Thoracic aorta (tissue), 2 donors: ENCODE measurements at regions not wholly inside any gene's neighbourhood (a gene's known extent, or its start where the extent isn't known, plus 50 kb on each side); places are given as distances from the start of the nearest gene placed in this dataset.

Source experiments
- ATAC-seq: fragments of 150-250 bp; one replicate; pipeline ENCODE4 v1.8.0; 2017; ENCODE audit warnings: low read depth; ENCODE audit not compliant: insufficient number of reproducible peaks, low FRiP score
- DNase-seq: peaks from one replicate; pipeline ENCODE4 v3.0.0-alpha.2; 2020; ENCODE audit warnings: low spot score
- H3K27ac ChIP-seq, 2 donors: fragments of 200-600 bp; sonication (generic); 1 replicate in 1 of 2; 2 replicates in 1 of 2; pipeline ENCODE4 v1.5.1; 2016; ENCODE audit warnings: mild to moderate bottlenecking in 2 of 2, moderate library complexity in 2 of 2
- H3K27me3 ChIP-seq: fragments of 200-600 bp; sonication (generic); replicated peaks from 2 replicates; pipeline ENCODE4 v1.6.0; 2016; ENCODE audit warnings: mild to moderate bottlenecking; ENCODE audit not compliant: insufficient read depth
- H3K36me3 ChIP-seq: fragments of 200-600 bp; sonication (generic); one replicate; pipeline ENCODE4 v1.5.1; 2016
- H3K4me1 ChIP-seq, 2 donors: fragments of 200-600 bp; sonication (generic); 1 replicate in 1 of 2; 2 replicates in 1 of 2; pipeline versions ENCODE4 v1.5.1 to v1.6.0; 2016; ENCODE audit warnings: low read depth in 2 of 2, mild to moderate bottlenecking in 1 of 2; ENCODE audit not compliant: control insufficient read depth in 1 of 2
- H3K4me3 ChIP-seq: fragments of 200-600 bp; sonication (generic); 2 replicates; pipeline ENCODE4 v1.5.1; 2016; ENCODE audit warnings: mild to moderate bottlenecking
- H3K9me3 ChIP-seq: fragments of 200-600 bp; sonication (generic); 2 replicates; pipeline ENCODE4 v1.5.1; 2016
- TF ChIP-seq, protein P1 (sequence below): fragments of 200-600 bp; sonication (generic); IDR thresholded peaks from one replicate; pipeline ENCODE4 v1.5.1; 2019; ENCODE audit warnings: antibody characterized with exemption

GRCh38 chr2:41905597-41906337 lies 142.1 kb upstream of the PKDCC start:
- ATAC-seq: no peak
- Histone ChIP-seq H3K4me1 (peaks cover 12 to 27% of the 10 kb centered on the region in 2 donors), H3K27me3 (no peaks in the 10 kb centered on the region), H3K36me3 (no peaks in the 10 kb centered on the region), H3K9me3 (no peaks in the 10 kb centered on the region), H3K27ac (no peak overlapping the region), H3K4me3 (no peak overlapping the region)
- DNase-seq: no peak
- TF ChIP-seq, protein P1, sequence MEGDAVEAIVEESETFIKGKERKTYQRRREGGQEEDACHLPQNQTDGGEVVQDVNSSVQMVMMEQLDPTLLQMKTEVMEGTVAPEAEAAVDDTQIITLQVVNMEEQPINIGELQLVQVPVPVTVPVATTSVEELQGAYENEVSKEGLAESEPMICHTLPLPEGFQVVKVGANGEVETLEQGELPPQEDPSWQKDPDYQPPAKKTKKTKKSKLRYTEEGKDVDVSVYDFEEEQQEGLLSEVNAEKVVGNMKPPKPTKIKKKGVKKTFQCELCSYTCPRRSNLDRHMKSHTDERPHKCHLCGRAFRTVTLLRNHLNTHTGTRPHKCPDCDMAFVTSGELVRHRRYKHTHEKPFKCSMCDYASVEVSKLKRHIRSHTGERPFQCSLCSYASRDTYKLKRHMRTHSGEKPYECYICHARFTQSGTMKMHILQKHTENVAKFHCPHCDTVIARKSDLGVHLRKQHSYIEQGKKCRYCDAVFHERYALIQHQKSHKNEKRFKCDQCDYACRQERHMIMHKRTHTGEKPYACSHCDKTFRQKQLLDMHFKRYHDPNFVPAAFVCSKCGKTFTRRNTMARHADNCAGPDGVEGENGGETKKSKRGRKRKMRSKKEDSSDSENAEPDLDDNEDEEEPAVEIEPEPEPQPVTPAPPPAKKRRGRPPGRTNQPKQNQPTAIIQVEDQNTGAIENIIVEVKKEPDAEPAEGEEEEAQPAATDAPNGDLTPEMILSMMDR: no peak

- DNase-seq (no peak), ATAC-seq (no peak)
- TF ChIP-seq, protein P1: no peak
- H3K9me3 ChIP-seq: no peaks in the 10 kb centered on the region
- no peak overlapping the region for H3K4me3 ChIP-seq
- H3K27ac ChIP-seq: no peak overlapping the region
- H3K27me3 ChIP-seq: no peaks in the 10 kb centered on the region
- no peaks in the 10 kb centered on the region for H3K36me3 ChIP-seq
- H3K4me1 ChIP-seq: peaks cover 12 to 27% of the 10 kb centered on the region in 2 donors
Observed at GRCh38 chr2:41906338-41906725, 141.5 kb upstream of the PKDCC start.

- H3K36me3 ChIP-seq: no peaks in the 10 kb centered on the region
- H3K4me1 ChIP-seq: peaks cover 15 to 31% of the 10 kb centered on the region in 2 donors
- ATAC-seq (no peak), DNase-seq (no peak)
- no peak overlapping the region for H3K27ac ChIP-seq
- no peaks in the 10 kb centered on the region for H3K9me3 ChIP-seq
- no peak overlapping the region for H3K4me3 ChIP-seq
- TF ChIP-seq, protein P1: no peak
- H3K27me3 ChIP-seq: no peaks in the 10 kb centered on the region
Observed at GRCh38 chr2:41907141-41907540, 140.7 kb upstream of the PKDCC start.

DNA sequence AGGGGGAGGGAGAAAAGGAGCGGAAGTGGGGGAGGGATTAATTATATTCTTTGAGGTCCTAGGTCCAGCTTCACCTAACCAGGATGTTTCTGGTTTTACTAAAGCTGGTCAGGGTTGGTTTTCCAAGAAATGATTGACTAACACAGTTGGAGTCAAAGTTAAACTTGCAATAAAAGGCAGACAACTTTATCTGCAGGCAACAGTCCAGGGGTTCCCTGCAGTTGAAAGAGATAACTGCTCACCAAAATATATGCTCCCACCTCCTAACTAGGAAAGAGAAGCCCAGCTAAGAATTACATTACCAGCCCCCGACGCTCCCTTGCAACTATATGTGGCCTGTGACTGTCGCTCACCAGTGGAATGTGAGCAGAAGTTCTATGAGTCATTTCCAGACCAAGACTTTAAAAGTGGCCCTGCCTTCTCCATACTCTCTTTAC lies 140.0 kb upstream of the PKDCC start:
- no peak overlapping the region for H3K4me3 ChIP-seq
- H3K36me3 ChIP-seq: no peaks in the 10 kb centered on the region
- TF ChIP-seq, protein P1: no peak
- DNase-seq (no peak), ATAC-seq (no peak)
- H3K27me3 ChIP-seq: no peaks in the 10 kb centered on the region
- H3K4me1 ChIP-seq: peaks cover 21 to 33% of the 10 kb centered on the region in 2 donors
- no peaks in the 10 kb centered on the region for H3K9me3 ChIP-seq
- H3K27ac ChIP-seq: no peak overlapping the region

DNA sequence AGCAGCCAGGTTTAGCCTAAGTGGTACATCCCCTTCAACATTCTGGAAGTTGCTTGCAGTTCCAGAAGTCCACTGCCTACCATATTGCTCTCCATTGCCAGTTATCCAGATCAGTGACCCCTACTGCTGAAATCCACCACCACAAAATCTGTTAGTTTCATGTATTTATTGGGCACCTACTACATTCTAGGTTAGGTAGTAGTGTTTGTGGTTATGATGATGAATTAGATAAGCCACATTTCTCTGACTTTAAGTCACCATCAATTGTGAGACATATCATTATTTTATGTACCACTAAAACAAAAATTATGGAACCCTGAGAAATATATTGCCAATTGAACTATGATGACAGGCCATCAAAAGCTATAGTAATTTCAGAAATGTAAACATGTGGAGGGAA lies 139.5 kb upstream of the PKDCC start:
- peaks cover 19 to 33% of the 10 kb centered on the region in 2 donors for H3K4me1 ChIP-seq
- TF ChIP-seq, protein P1: no peak

More for the DNA sequence above, 139.5 kb upstream of the PKDCC start:
- ATAC-seq (no peak), DNase-seq (no peak)
- no peaks in the 10 kb centered on the region for H3K36me3 ChIP-seq
- H3K9me3 ChIP-seq: no peaks in the 10 kb centered on the region
- H3K4me3 ChIP-seq: no peak overlapping the region
- H3K27ac ChIP-seq: no peak overlapping the region
- H3K27me3 ChIP-seq: no peaks in the 10 kb centered on the region
